Parathyroid adenoma (tissue), 2 donors: ENCODE measurements at regions not wholly inside any gene's neighbourhood (a gene's known extent, or its start where the extent isn't known, plus 50 kb on each side); places are given as distances from the start of the nearest gene placed in this dataset.

Experiments used
- H2AFZ ChIP-seq: fragments of 300-600 bp; sonication (generic); one replicate; pipeline ENCODE4 v1.7.0; 2017; ENCODE audit warnings: antibody characterized with exemption, mild to moderate bottlenecking
- H3K27ac ChIP-seq: fragments of 300-600 bp; sonication (generic); one replicate; pipeline ENCODE4 v1.7.0; 2017
- H3K27me3 ChIP-seq: fragments of 300-600 bp; sonication (generic); one replicate; pipeline ENCODE4 v1.7.0; 2017; ENCODE audit warnings: low read length; ENCODE audit not compliant: control insufficient read depth, insufficient read depth
- H3K36me3 ChIP-seq: fragments of 300-600 bp; sonication (generic); one replicate; pipeline ENCODE4 v1.7.0; 2017; ENCODE audit warnings: low read length; ENCODE audit not compliant: control insufficient read depth, insufficient read depth
- H3K4me1 ChIP-seq: fragments of 300-600 bp; sonication (generic); one replicate; pipeline ENCODE4 v1.7.0; 2017; ENCODE audit warnings: control low read depth
- H3K4me2 ChIP-seq: fragments of 300-600 bp; sonication (generic); one replicate; pipeline ENCODE4 v1.7.0; 2017; ENCODE audit warnings: low read length
- H3K4me3 ChIP-seq: fragments of 300-600 bp; sonication (generic); one replicate; pipeline ENCODE4 v1.7.0; 2017; ENCODE audit warnings: low read depth, low read length
- H3K79me2 ChIP-seq: fragments of 300-600 bp; sonication (generic); one replicate; pipeline ENCODE4 v1.7.0; 2017; ENCODE audit warnings: control low read depth
- H3K9ac ChIP-seq: fragments of 300-600 bp; sonication (generic); one replicate; pipeline ENCODE4 v1.7.0; 2017; ENCODE audit warnings: mild to moderate bottlenecking
- H3K9me3 ChIP-seq: fragments of 300-600 bp; sonication (generic); one replicate; pipeline ENCODE4 v1.7.0; 2017; ENCODE audit warnings: low read length; ENCODE audit not compliant: control insufficient read depth
- TF ChIP-seq, protein P1 (sequence below): fragments of 300-600 bp; sonication (generic); IDR thresholded peaks from one replicate; pipeline ENCODE4 v1.7.0; 2017; ENCODE audit warnings: antibody characterized with exemption, mild to moderate bottlenecking
- donor health status: primary hyperparathyroidism.

GRCh38 chr14:71720978-71721624, 211.1 kb upstream of the RGS6 start:
- H3K9ac ChIP-seq: no peak overlapping the region
- H3K27me3 ChIP-seq: no peaks in the 10 kb centered on the region
- no peak overlapping the region for H3K4me2 ChIP-seq
- no peak overlapping the region for H3K27ac ChIP-seq
- no peaks in the 10 kb centered on the region for H3K9me3 ChIP-seq
- no peaks in the 10 kb centered on the region for H3K36me3 ChIP-seq
- no peak overlapping the region for H2AFZ ChIP-seq
- no peak overlapping the region for H3K4me3 ChIP-seq
- H3K79me2 ChIP-seq: no peaks in the 10 kb centered on the region
- TF ChIP-seq, protein P1, sequence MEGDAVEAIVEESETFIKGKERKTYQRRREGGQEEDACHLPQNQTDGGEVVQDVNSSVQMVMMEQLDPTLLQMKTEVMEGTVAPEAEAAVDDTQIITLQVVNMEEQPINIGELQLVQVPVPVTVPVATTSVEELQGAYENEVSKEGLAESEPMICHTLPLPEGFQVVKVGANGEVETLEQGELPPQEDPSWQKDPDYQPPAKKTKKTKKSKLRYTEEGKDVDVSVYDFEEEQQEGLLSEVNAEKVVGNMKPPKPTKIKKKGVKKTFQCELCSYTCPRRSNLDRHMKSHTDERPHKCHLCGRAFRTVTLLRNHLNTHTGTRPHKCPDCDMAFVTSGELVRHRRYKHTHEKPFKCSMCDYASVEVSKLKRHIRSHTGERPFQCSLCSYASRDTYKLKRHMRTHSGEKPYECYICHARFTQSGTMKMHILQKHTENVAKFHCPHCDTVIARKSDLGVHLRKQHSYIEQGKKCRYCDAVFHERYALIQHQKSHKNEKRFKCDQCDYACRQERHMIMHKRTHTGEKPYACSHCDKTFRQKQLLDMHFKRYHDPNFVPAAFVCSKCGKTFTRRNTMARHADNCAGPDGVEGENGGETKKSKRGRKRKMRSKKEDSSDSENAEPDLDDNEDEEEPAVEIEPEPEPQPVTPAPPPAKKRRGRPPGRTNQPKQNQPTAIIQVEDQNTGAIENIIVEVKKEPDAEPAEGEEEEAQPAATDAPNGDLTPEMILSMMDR: peak; percentile 47
- no peaks in the 10 kb centered on the region for H3K4me1 ChIP-seq

DNA sequence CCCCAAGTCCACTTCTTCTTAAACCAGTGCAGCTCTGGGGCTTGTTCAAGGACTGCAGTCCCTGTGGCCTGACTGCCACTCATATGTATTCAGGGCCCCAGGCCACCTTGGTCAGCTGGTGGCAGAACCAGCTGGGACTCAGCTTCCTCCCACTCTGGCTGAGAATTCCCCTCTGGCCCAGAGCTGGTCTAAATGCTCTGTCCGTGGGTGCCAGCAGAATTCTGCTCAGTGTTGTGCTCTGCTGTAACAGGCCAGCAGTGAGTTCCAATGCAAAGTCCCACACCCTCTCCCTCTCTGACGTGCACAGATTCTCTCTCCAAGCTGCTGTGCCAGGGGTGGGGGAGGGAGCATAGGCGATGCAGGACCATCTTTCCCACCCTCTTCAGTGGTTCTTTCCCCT, 210.4 kb upstream of the RGS6 start:
- H2AFZ ChIP-seq: no peak overlapping the region
- no peak overlapping the region for H3K9ac ChIP-seq
- no peaks in the 10 kb centered on the region for H3K27me3 ChIP-seq
- TF ChIP-seq, protein P1: no peak
- H3K4me1 ChIP-seq: no peaks in the 10 kb centered on the region
- no peak overlapping the region for H3K27ac ChIP-seq
- no peak overlapping the region for H3K4me3 ChIP-seq
- no peaks in the 10 kb centered on the region for H3K79me2 ChIP-seq
- H3K36me3 ChIP-seq: no peaks in the 10 kb centered on the region
- H3K4me2 ChIP-seq: no peak overlapping the region
- H3K9me3 ChIP-seq: no peaks in the 10 kb centered on the region

- Histone ChIP-seq H3K79me2 (no peaks in the 10 kb centered on the region), H2AFZ (no peak overlapping the region), H3K9ac (no peak overlapping the region), H3K4me1 (no peaks in the 10 kb centered on the region), H3K27me3 (no peaks in the 10 kb centered on the region), H3K4me3 (no peak overlapping the region), H3K9me3 (no peaks in the 10 kb centered on the region), H3K4me2 (no peak overlapping the region), H3K36me3 (no peaks in the 10 kb centered on the region), H3K27ac (no peak overlapping the region)
- TF ChIP-seq, protein P1: no peak
These were observed 209.3 kb upstream of the RGS6 start for GRCh38 chr14:71722885-71723284.

GRCh38 chr14:71725922-71726579, 206.2 kb upstream of the RGS6 start:
- no peaks in the 10 kb centered on the region for H3K4me1 ChIP-seq
- no peaks in the 10 kb centered on the region for H3K79me2 ChIP-seq
- no peak overlapping the region for H3K4me3 ChIP-seq
- H3K27ac ChIP-seq: no peak overlapping the region
- no peaks in the 10 kb centered on the region for H3K27me3 ChIP-seq
- H3K4me2 ChIP-seq: no peak overlapping the region
- no peaks in the 10 kb centered on the region for H3K9me3 ChIP-seq
- H3K9ac ChIP-seq: no peak overlapping the region
- H3K36me3 ChIP-seq: no peaks in the 10 kb centered on the region
- no peak overlapping the region for H2AFZ ChIP-seq
- TF ChIP-seq, protein P1: no peak

GRCh38 chr14:71726580-71727021, 205.6 kb upstream of the RGS6 start:
- no peak overlapping the region for H3K4me3 ChIP-seq
- no peak overlapping the region for H3K4me2 ChIP-seq
- no peaks in the 10 kb centered on the region for H3K4me1 ChIP-seq
- no peak overlapping the region for H2AFZ ChIP-seq
- H3K27me3 ChIP-seq: no peaks in the 10 kb centered on the region
- TF ChIP-seq, protein P1: no peak
- H3K9me3 ChIP-seq: no peaks in the 10 kb centered on the region
- H3K36me3 ChIP-seq: no peaks in the 10 kb centered on the region
- H3K9ac ChIP-seq: no peak overlapping the region
- no peak overlapping the region for H3K27ac ChIP-seq
- H3K79me2 ChIP-seq: no peaks in the 10 kb centered on the region
